H9 (cell line): ENCODE measurements at regions not wholly inside any gene's neighbourhood (a gene's known extent, or its start where the extent isn't known, plus 50 kb on each side); places are given as distances from the start of the nearest gene placed in this dataset.

Experiments used
- DNase-seq: peaks from one replicate; pipeline ENCODE4 v3.0.0-alpha.2; 2017
- H2AFZ ChIP-seq: one replicate; pipeline ENCODE4 v1.6.1; 2013; ENCODE audit warnings: mild to moderate bottlenecking, low read length, control low read depth, moderate library complexity
- H2AK5ac ChIP-seq: 2 replicates; pipeline ENCODE4 v1.6.1; 2013; ENCODE audit warnings: low read length, control low read depth, mixed read lengths; ENCODE audit not compliant: insufficient read length
- H2BK120ac ChIP-seq: one replicate; pipeline ENCODE4 v1.6.1; 2013; ENCODE audit warnings: low read depth, mild to moderate bottlenecking, low read length, control low read depth, inconsistent platforms; ENCODE audit not compliant: poor library complexity, severe bottlenecking
- H2BK12ac ChIP-seq: 2 replicates; pipeline ENCODE4 v1.6.1; 2013; ENCODE audit warnings: low read length, control low read depth, mixed read lengths, low read depth; ENCODE audit not compliant: insufficient read length
- H2BK15ac ChIP-seq: 2 replicates; pipeline ENCODE4 v1.6.1; 2013; ENCODE audit warnings: low read depth, low read length, control low read depth
- H2BK20ac ChIP-seq: one replicate; pipeline ENCODE4 v1.6.1; 2013; ENCODE audit warnings: low read depth, mild to moderate bottlenecking, low read length, control low read depth, inconsistent platforms; ENCODE audit not compliant: poor library complexity, severe bottlenecking
- H2BK5ac ChIP-seq: 2 replicates; pipeline ENCODE4 v1.6.1; 2013; ENCODE audit warnings: low read length, control low read depth, mixed read lengths; ENCODE audit not compliant: insufficient read length
- H3K14ac ChIP-seq: 2 replicates; pipeline ENCODE4 v1.6.1; 2013; ENCODE audit warnings: low read length, control low read depth; ENCODE audit not compliant: insufficient read depth
- H3K18ac ChIP-seq: 2 replicates; pipeline ENCODE4 v1.6.1; 2013; ENCODE audit warnings: low read depth, mild to moderate bottlenecking, mixed read lengths, low read length, control low read depth; ENCODE audit not compliant: insufficient read length
- H3K23ac ChIP-seq: 2 replicates; pipeline ENCODE4 v1.6.1; 2013; ENCODE audit warnings: low read length, control low read depth, mixed read lengths, low read depth; ENCODE audit not compliant: insufficient read length
- H3K23me2 ChIP-seq: 2 replicates; pipeline ENCODE4 v1.6.1; 2013; ENCODE audit warnings: low read depth, mild to moderate bottlenecking, mixed read lengths, low read length, control low read depth; ENCODE audit not compliant: insufficient read length, poor library complexity, severe bottlenecking
- H3K27ac ChIP-seq: 2 replicates; pipeline ENCODE4 v1.5.1; 2013; ENCODE audit warnings: low read length, control low read depth, mixed read lengths, low read depth; ENCODE audit not compliant: insufficient read length
- H3K27me3 ChIP-seq: 2 replicates; pipeline ENCODE4 v1.6.1; 2013; ENCODE audit warnings: low read length, control low read depth, inconsistent platforms; ENCODE audit not compliant: insufficient read depth
- H3K4ac ChIP-seq: 2 replicates; pipeline ENCODE4 v1.6.1; 2013; ENCODE audit warnings: low read depth, mild to moderate bottlenecking, control low read depth, inconsistent platforms, low read length, moderate library complexity
- H3K4me1 ChIP-seq: 2 replicates; pipeline ENCODE4 v1.6.1; 2013; ENCODE audit warnings: low read length, control low read depth, inconsistent platforms; ENCODE audit not compliant: insufficient read depth
- H3K4me2 ChIP-seq: 2 replicates; pipeline ENCODE4 v1.6.1; 2013; ENCODE audit warnings: low read length, control low read depth, mixed read lengths; ENCODE audit not compliant: insufficient read length, insufficient read depth
- H3K56ac ChIP-seq: 2 replicates; pipeline ENCODE4 v1.6.1; 2013; ENCODE audit warnings: low read depth, mild to moderate bottlenecking, mixed read lengths, low read length, control low read depth; ENCODE audit not compliant: insufficient read length
- H3K79me1 ChIP-seq: 2 replicates; pipeline ENCODE4 v1.6.1; 2013; ENCODE audit warnings: low read depth, mild to moderate bottlenecking, moderate library complexity, low read length, control low read depth, inconsistent platforms; ENCODE audit not compliant: insufficient read depth, poor library complexity, severe bottlenecking
- H3K79me2 ChIP-seq: 2 replicates; pipeline ENCODE4 v1.6.1; 2013; ENCODE audit warnings: low read length, control low read depth, inconsistent platforms; ENCODE audit not compliant: insufficient read depth
- H3K9ac ChIP-seq: 2 replicates; pipeline ENCODE4 v1.6.1; 2013; ENCODE audit warnings: low read length, control low read depth, mixed read lengths; ENCODE audit not compliant: insufficient read length; ENCODE audit errors: extremely low read depth
- H3K9me3 ChIP-seq: one replicate; pipeline ENCODE4 v1.6.1; 2013; ENCODE audit warnings: low read depth, low read length, inconsistent platforms; ENCODE audit not compliant: control insufficient read depth
- H3T11ph ChIP-seq: one replicate; pipeline ENCODE4 v1.6.1; 2013; ENCODE audit warnings: mild to moderate bottlenecking, low read length, control low read depth, inconsistent platforms
- H4K20me1 ChIP-seq: one replicate; pipeline ENCODE4 v1.6.1; 2013; ENCODE audit not compliant: control insufficient read depth, insufficient read length, insufficient read depth
- H4K5ac ChIP-seq: 2 replicates; pipeline ENCODE4 v1.6.1; 2013; ENCODE audit warnings: low read depth, mild to moderate bottlenecking, mixed read lengths, low read length, control low read depth; ENCODE audit not compliant: insufficient read length
- H4K8ac ChIP-seq: replicated peaks from 2 replicates; pipeline ENCODE4 v1.6.1; 2013; ENCODE audit warnings: low read length, control low read depth, mixed read lengths, low read depth; ENCODE audit not compliant: insufficient read length
- H4K91ac ChIP-seq: 2 replicates; pipeline ENCODE4 v1.6.1; 2013; ENCODE audit warnings: low read depth, mild to moderate bottlenecking, moderate library complexity, mixed read lengths, low read length, control low read depth; ENCODE audit not compliant: insufficient read length
- H3K27ac Mint-ChIP-seq, 3 experiments: 2 replicates in 2 of 3; 3 replicates in 1 of 3; pipeline ENCODE4 v1.8.0; 2020 to 2021; ENCODE audit warnings: mixed read lengths in 3 of 3, mild to moderate bottlenecking in 1 of 3, moderate library complexity in 1 of 3
- H3K27me3 Mint-ChIP-seq: 2 replicates; pipeline ENCODE4 v1.8.0; 2021; ENCODE audit warnings: low read depth, mild to moderate bottlenecking, moderate library complexity, mixed read lengths
- H3K36me3 Mint-ChIP-seq, 3 experiments: 2 replicates in 2 of 3; 3 replicates in 1 of 3; pipeline ENCODE4 v1.8.0; 2020 to 2021; ENCODE audit warnings: low read depth in 3 of 3, mixed read lengths in 3 of 3; ENCODE audit not compliant: insufficient read depth in 1 of 3
- H3K4me1 Mint-ChIP-seq, 2 experiments: 2 replicates each; pipeline ENCODE4 v1.8.0; 2020; ENCODE audit warnings: mixed read lengths in 2 of 2
- H3K4me3 Mint-ChIP-seq, 2 experiments: 2 replicates in 1 of 2; 3 replicates in 1 of 2; pipeline ENCODE4 v1.8.0; 2020 to 2021; ENCODE audit warnings: mild to moderate bottlenecking in 2 of 2, mixed read lengths in 2 of 2, moderate library complexity in 1 of 2
- H3K9me3 Mint-ChIP-seq, 2 experiments: 2 replicates in 1 of 2; 3 replicates in 1 of 2; pipeline ENCODE4 v1.8.0; 2020; ENCODE audit warnings: mild to moderate bottlenecking in 2 of 2, mixed read lengths in 2 of 2, moderate library complexity in 1 of 2
- CTCF ChIP-seq: fragments of 200-600 bp; sonication (generic); conservative IDR thresholded peaks from 3 replicates; pipeline ENCODE4 v1.8.0; 2021; ENCODE audit warnings: antibody characterized with exemption, mild to moderate bottlenecking

GRCh38 chr10:89949496-89949895 lies 248.1 kb downstream of the KIF20B start:
- no peaks in the 10 kb centered on the region for H4K20me1 ChIP-seq
- no peaks in the 10 kb centered on the region for H3K79me1 ChIP-seq
- no peak overlapping the region for H2AFZ ChIP-seq
- no peak overlapping the region for H3K18ac ChIP-seq
- DNase-seq, result no peak
- no peak for TF ChIP-seq CTCF
- no peaks in the 10 kb centered on the region for H3K9me3 ChIP-seq
- H3K27me3 ChIP-seq, result no peaks in the 10 kb centered on the region
- Mint-ChIP-seq H3K4me3 (no peak overlapping the region), H3K27me3 (no peaks in the 10 kb centered on the region), H3K36me3 (no peaks in the 10 kb centered on the region), H3K9me3 (no peaks in the 10 kb centered on the region; a peak in 1 of 5 replicates), H3K4me1 (no peaks in the 10 kb centered on the region), H3K27ac (no peak overlapping the region)
- no peak overlapping the region for H3K4ac ChIP-seq
- no peak overlapping the region for H3T11ph ChIP-seq
- H3K56ac ChIP-seq, result no peak overlapping the region
- H3K23ac ChIP-seq, result no peak overlapping the region
- H3K9ac ChIP-seq, result no peak overlapping the region
- no peak overlapping the region for H2BK15ac ChIP-seq
- H3K4me1 ChIP-seq, result no peaks in the 10 kb centered on the region
- no peak overlapping the region for H2BK120ac ChIP-seq
- no peak overlapping the region for H4K91ac ChIP-seq
- H4K5ac ChIP-seq, result no peak overlapping the region
- no peak overlapping the region for H2AK5ac ChIP-seq
- no peak overlapping the region for H4K8ac ChIP-seq
- H3K23me2 ChIP-seq, result no peaks in the 10 kb centered on the region
- no peak overlapping the region for H3K4me2 ChIP-seq
- no peak overlapping the region for H2BK12ac ChIP-seq
- H3K14ac ChIP-seq, result no peak overlapping the region
- H2BK5ac ChIP-seq, result no peak overlapping the region
- no peak overlapping the region for H2BK20ac ChIP-seq
- no peaks in the 10 kb centered on the region for H3K79me2 ChIP-seq
- H3K27ac ChIP-seq, result no peak overlapping the region
